ENCODE measurements at regions not wholly inside any gene's neighbourhood (a gene's known extent, or its start where the extent isn't known, plus 50 kb on each side); places are given as distances from the start of the nearest gene placed in this dataset.

- H3K9me3 ChIP-seq (ENCODE audit: low read depth) = no peaks in the 10 kb centered on the region
- H2AFZ ChIP-seq = no peak overlapping the region
- no peaks in the 10 kb centered on the region for H3K4me1 ChIP-seq (ENCODE audit: insufficient read depth)
- H3K27ac ChIP-seq = no peak overlapping the region
- TF ChIP-seq EZH2phosphoT487 (IDR thresholded peaks at IDR 0.05; ENCODE audit: low read depth, severe bottlenecking, unreplicated experiment) (no peak), EZH2 (IDR thresholded peaks at IDR 0.05; ENCODE audit: borderline replicate concordance) (no peak)
- TF ChIP-seq, protein P1, sequence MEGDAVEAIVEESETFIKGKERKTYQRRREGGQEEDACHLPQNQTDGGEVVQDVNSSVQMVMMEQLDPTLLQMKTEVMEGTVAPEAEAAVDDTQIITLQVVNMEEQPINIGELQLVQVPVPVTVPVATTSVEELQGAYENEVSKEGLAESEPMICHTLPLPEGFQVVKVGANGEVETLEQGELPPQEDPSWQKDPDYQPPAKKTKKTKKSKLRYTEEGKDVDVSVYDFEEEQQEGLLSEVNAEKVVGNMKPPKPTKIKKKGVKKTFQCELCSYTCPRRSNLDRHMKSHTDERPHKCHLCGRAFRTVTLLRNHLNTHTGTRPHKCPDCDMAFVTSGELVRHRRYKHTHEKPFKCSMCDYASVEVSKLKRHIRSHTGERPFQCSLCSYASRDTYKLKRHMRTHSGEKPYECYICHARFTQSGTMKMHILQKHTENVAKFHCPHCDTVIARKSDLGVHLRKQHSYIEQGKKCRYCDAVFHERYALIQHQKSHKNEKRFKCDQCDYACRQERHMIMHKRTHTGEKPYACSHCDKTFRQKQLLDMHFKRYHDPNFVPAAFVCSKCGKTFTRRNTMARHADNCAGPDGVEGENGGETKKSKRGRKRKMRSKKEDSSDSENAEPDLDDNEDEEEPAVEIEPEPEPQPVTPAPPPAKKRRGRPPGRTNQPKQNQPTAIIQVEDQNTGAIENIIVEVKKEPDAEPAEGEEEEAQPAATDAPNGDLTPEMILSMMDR (IDR thresholded peaks at IDR 0.05; ENCODE audit: poor library complexity) = no peak
- no peak overlapping the region for H3K4me2 ChIP-seq
- H3K79me2 ChIP-seq = no peaks in the 10 kb centered on the region
- no peaks in the 10 kb centered on the region for H4K20me1 ChIP-seq (ENCODE audit: insufficient read depth, poor library complexity, severe bottlenecking)
- H3K36me3 ChIP-seq (replicated peaks; ENCODE audit: insufficient read depth, low read depth) = no peaks in the 10 kb centered on the region
- no peaks in the 10 kb centered on the region for H3K9me2 ChIP-seq (replicated peaks; ENCODE audit: insufficient read depth)
- no peaks in the 10 kb centered on the region for H3K27me3 ChIP-seq
- no peak for DNase-seq (ENCODE audit: low spot score)
- H3K4me3 ChIP-seq = no peak overlapping the region
Measured at GRCh38 chr2:65626831-65627230, 194.4 kb upstream of the SPRED2 start.

DNA sequence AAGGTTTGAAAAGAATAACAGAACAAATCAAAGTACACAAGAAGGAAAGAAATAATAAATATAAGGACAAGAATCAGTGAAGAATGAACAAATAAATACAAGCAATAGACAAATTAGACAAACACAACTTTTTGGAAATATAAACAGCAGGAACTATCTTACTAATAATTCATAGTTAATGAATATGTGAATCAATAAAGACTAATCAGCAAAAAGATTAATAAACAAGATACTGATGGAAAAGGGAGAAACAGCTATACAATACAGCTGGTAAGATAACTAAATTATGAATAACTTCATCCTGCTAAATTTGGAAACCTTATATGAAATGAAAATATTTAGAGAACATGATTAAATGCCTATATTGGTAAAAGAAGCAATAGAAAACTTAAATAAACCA, 193.6 kb upstream of the SPRED2 start:
- Histone ChIP-seq H3K9me3 (ENCODE audit: low read depth) (no peaks in the 10 kb centered on the region), H3K27me3 (no peaks in the 10 kb centered on the region), H3K4me3 (no peak overlapping the region), H3K4me1 (ENCODE audit: insufficient read depth) (no peaks in the 10 kb centered on the region), H3K9me2 (replicated peaks; ENCODE audit: insufficient read depth) (no peaks in the 10 kb centered on the region), H3K4me2 (no peak overlapping the region), H4K20me1 (ENCODE audit: insufficient read depth, poor library complexity, severe bottlenecking) (no peaks in the 10 kb centered on the region), H3K79me2 (no peaks in the 10 kb centered on the region), H3K27ac (no peak overlapping the region), H2AFZ (no peak overlapping the region), H3K36me3 (replicated peaks; ENCODE audit: insufficient read depth, low read depth) (no peaks in the 10 kb centered on the region)
- DNase-seq (ENCODE audit: low spot score) = no peak
- TF ChIP-seq EZH2phosphoT487 (IDR thresholded peaks at IDR 0.05; ENCODE audit: low read depth, severe bottlenecking, unreplicated experiment) (no peak), EZH2 (IDR thresholded peaks at IDR 0.05; ENCODE audit: borderline replicate concordance) (no peak)
- TF ChIP-seq, protein P1 (IDR thresholded peaks at IDR 0.05; ENCODE audit: poor library complexity) = no peak

- no peak for TF ChIP-seq EZH2 (IDR thresholded peaks at IDR 0.05; ENCODE audit: borderline replicate concordance)
- WGBS (ENCODE audit: low lambda C conversion rate, missing lambda C conversion rate) = 96% methylated on average over 4 of the region's 4 CpGs
- no peaks in the 10 kb centered on the region for H3K27me3 ChIP-seq
- H3K9me2 ChIP-seq (replicated peaks; ENCODE audit: insufficient read depth) = no peaks in the 10 kb centered on the region
- no peaks in the 10 kb centered on the region for H3K36me3 ChIP-seq (replicated peaks; ENCODE audit: insufficient read depth, low read depth)
- no peak for DNase-seq (ENCODE audit: low spot score)
- H2AFZ ChIP-seq = no peak overlapping the region
- H3K27ac ChIP-seq = no peak overlapping the region
- H3K79me2 ChIP-seq = no peaks in the 10 kb centered on the region
- no peaks in the 10 kb centered on the region for H3K4me1 ChIP-seq (ENCODE audit: insufficient read depth)
- H3K4me2 ChIP-seq = no peak overlapping the region
- no peak overlapping the region for H3K4me3 ChIP-seq
- H4K20me1 ChIP-seq (ENCODE audit: insufficient read depth, poor library complexity, severe bottlenecking) = no peaks in the 10 kb centered on the region
- H3K9me3 ChIP-seq (ENCODE audit: low read depth) = no peaks in the 10 kb centered on the region
Measured at GRCh38 chr2:65622951-65623535, 190.6 kb upstream of the SPRED2 start.

- Histone ChIP-seq H2AFZ (no peak overlapping the region), H3K4me2 (no peak overlapping the region), H4K20me1 (ENCODE audit: insufficient read depth, poor library complexity, severe bottlenecking) (no peaks in the 10 kb centered on the region), H3K27ac (no peak overlapping the region), H3K9me2 (replicated peaks; ENCODE audit: insufficient read depth) (no peaks in the 10 kb centered on the region), H3K79me2 (no peaks in the 10 kb centered on the region), H3K36me3 (replicated peaks; ENCODE audit: insufficient read depth, low read depth) (no peaks in the 10 kb centered on the region), H3K4me1 (ENCODE audit: insufficient read depth) (peaks cover under 1% of the 10 kb centered on the region), H3K4me3 (no peak overlapping the region), H3K27me3 (no peaks in the 10 kb centered on the region), H3K9me3 (ENCODE audit: low read depth) (no peaks in the 10 kb centered on the region)
- WGBS (ENCODE audit: low lambda C conversion rate, missing lambda C conversion rate) = 37% methylated on average over 1 of the region's 1 CpG
- DNase-seq (ENCODE audit: low spot score) = no peak
- TF ChIP-seq EZH2phosphoT487 (IDR thresholded peaks at IDR 0.05; ENCODE audit: low read depth, severe bottlenecking, unreplicated experiment) (no peak), EZH2 (IDR thresholded peaks at IDR 0.05; ENCODE audit: borderline replicate concordance) (no peak)
- TF ChIP-seq, protein P1 (IDR thresholded peaks at IDR 0.05; ENCODE audit: poor library complexity) = no peak
Measured at GRCh38 chr2:65622499-65622898, 190.1 kb upstream of the SPRED2 start.
